ENCODE measurements at regions not wholly inside any gene's neighbourhood (a gene's known extent, or its start where the extent isn't known, plus 50 kb on each side); places are given as distances from the start of the nearest gene placed in this dataset.
"Not testable (repeated sequence)": the region's sequence is repeated elsewhere in the genome, so short reads cannot be mapped to it uniquely, and the experiment has no call there.

GRCh38 chr16:63388277-63388676 is 1352.0 kb upstream of the CDH8 start:
- not testable (repeated sequence) for TF ChIP-seq CTCF, POLR2AphosphoS5, POLR2A, EP300 (IDR thresholded peaks at IDR 0.05)
